Stimulated activated CD8-positive, alpha-beta memory T cell treated with anti-CD3 and anti-CD28 coated beads, Interleukin-12 subunit alpha, Interleukin-12 subunit beta, amount 100 ng/mL, for 24 hours (primary cell): ENCODE measurements at regions not wholly inside any gene's neighbourhood (a gene's known extent, or its start where the extent isn't known, plus 50 kb on each side); places are given as distances from the start of the nearest gene placed in this dataset.
"Not testable (repeated sequence)": the region's sequence is repeated elsewhere in the genome, so short reads cannot be mapped to it uniquely, and the experiment has no call there.

Experiments
- DNase-seq: peaks from one replicate; pipeline ENCODE4 v3.0.0-alpha.2; 2020; ENCODE audit errors: extremely low read depth

GRCh38 chr21:28423521-28424190, 569.0 kb downstream of the LTN1 start:
- DNase-seq, result no peak

GRCh38 chr21:28421716-28422524, 570.8 kb downstream of the LTN1 start:
- DNase-seq, result no peak

- DNase-seq, result no peak
These were observed 572.9 kb downstream of the LTN1 start for GRCh38 chr21:28419811-28420210.

- no peak for DNase-seq
These were observed 573.8 kb downstream of the LTN1 start for GRCh38 chr21:28418726-28419514.

- DNase-seq, result no peak
These were observed 582.4 kb downstream of the LTN1 start for GRCh38 chr21:28410256-28410655.

GRCh38 chr21:28402616-28402989, 590.1 kb downstream of the LTN1 start:
- no peak for DNase-seq

GRCh38 chr21:28397040-28397439, 595.6 kb downstream of the LTN1 start:
- no peak for DNase-seq

- no peak for DNase-seq
These were observed 596.3 kb downstream of the LTN1 start for GRCh38 chr21:28396421-28396820.

GRCh38 chr21:28393279-28393678, 599.4 kb downstream of the LTN1 start:
- no peak for DNase-seq

GRCh38 chr21:28391938-28392849, 600.5 kb downstream of the LTN1 start:
- DNase-seq, result no peak

GRCh38 chr21:28387220-28387619, 605.5 kb downstream of the LTN1 start:
- no peak for DNase-seq

- no peak for DNase-seq
These were observed 606.8 kb downstream of the LTN1 start for GRCh38 chr21:28385845-28386244.

- not testable (repeated sequence) for DNase-seq
These were observed 611.5 kb downstream of the LTN1 start for GRCh38 chr21:28381000-28381745.

- DNase-seq, result no peak
These were observed 612.4 kb downstream of the LTN1 start for GRCh38 chr21:28380241-28380640.

GRCh38 chr21:28378026-28378425, 614.7 kb downstream of the LTN1 start:
- DNase-seq, result no peak

- no peak for DNase-seq
These were observed 616.8 kb downstream of the LTN1 start for GRCh38 chr21:28375708-28376385.

GRCh38 chr21:28374881-28375280, 617.8 kb downstream of the LTN1 start:
- DNase-seq, result no peak

- no peak for DNase-seq
These were observed 621.0 kb downstream of the LTN1 start for GRCh38 chr21:28371713-28372112.

- no peak for DNase-seq
These were observed 633.4 kb downstream of the LTN1 start for GRCh38 chr21:28359300-28359699.

- DNase-seq, result no peak
These were observed 634.0 kb downstream of the LTN1 start for GRCh38 chr21:28358702-28359101.
